ENCODE measurements at regions not wholly inside any gene's neighbourhood (a gene's known extent, or its start where the extent isn't known, plus 50 kb on each side); places are given as distances from the start of the nearest gene placed in this dataset.

DNA sequence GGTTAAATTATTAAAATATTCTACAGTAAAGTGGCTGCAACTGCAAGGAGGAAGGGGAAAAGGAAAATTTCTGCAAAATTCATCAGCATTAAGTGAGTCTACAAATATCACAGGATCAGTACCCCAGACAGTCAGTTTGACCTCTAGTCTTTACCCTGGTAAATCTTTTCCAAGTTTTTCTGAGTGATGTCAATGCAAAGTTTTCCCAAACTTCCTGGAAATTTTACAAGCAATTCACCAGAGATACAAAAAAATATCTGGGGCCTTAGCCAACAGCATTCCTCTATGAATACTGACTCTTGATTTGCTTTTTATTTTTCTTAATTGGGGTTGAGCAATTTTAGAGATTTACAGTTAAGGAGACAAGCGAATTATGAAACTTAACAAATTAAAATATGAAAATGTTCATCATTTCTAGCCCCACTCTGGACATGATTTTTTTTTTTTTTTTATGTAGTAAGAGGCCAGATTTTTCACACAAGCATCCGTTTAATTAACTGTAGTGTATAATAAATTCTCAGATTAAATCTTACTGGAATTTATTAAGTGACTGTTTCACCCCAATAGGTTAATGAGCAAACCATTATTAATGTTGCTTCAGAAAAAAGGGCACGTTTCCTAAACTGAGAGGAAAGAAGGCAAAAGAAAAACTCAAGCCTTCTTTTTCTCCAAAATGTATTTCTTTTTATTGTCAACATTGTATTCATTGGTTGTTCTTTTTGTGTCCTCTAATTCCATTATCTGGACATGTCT, 539.5 kb upstream of the FZD8 start:
- no peak for TF ChIP-seq CTCF (IDR thresholded peaks at IDR 0.05)
- peak overlapping the region; percentile 35 to 44 for H3K27ac ChIP-seq
- H3K4me3 ChIP-seq: peak overlapping the region; percentile 54
- DNase-seq (ENCODE audit: low spot score): no peak

- DNase-seq (ENCODE audit: low spot score): no peak
- TF ChIP-seq CTCF (IDR thresholded peaks at IDR 0.05): no peak
- Histone ChIP-seq H3K27ac (no peak overlapping the region), H3K4me3 (no peak overlapping the region)
Measured at GRCh38 chr10:36178616-36179015, 536.5 kb upstream of the FZD8 start.

DNA sequence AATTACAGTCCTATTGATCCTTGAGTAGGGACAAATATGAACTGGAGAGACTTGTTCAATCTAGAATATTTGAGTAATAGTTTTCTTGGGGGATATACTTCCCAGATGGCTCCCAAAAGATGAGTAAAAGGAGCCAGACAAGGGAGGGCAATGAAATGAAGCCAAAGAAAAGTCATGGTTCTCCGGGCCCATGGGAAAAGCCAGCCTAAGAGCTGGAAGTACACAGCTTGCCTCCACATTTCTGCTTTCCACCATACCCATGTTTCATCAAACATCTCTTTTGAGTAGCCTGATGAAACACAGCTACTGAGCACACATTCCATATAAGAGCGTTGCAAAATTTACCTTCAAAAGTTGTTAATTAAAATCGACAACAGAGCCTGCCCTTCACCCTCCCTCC, 535.0 kb upstream of the FZD8 start:
- H3K4me3 ChIP-seq: no peak overlapping the region
- no peak overlapping the region for H3K27ac ChIP-seq
- DNase-seq (ENCODE audit: low spot score): no peak
- no peak for TF ChIP-seq CTCF (IDR thresholded peaks at IDR 0.05)

DNA sequence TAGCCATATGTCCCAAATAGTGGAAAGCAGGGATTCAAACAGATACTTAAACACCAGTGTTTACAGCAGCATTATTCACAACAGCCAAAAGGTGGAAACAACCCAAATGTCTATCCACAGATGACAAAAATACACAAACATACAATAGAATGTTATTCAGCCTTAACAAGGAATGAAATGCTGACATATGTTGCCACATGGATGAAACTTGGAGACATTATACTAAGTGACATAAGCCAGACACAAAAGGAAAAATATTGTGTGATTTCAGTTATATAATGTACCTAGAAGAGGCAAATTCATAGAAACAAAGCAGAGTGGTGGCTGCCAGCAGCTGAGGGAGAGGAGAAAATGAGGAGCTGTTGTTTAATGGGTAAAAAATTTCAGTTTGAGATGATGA, 533.9 kb upstream of the FZD8 start:
- no peak overlapping the region for H3K27ac ChIP-seq
- no peak for DNase-seq (ENCODE audit: low spot score)
- no peak for TF ChIP-seq CTCF (IDR thresholded peaks at IDR 0.05)
- no peak overlapping the region for H3K4me3 ChIP-seq

DNA sequence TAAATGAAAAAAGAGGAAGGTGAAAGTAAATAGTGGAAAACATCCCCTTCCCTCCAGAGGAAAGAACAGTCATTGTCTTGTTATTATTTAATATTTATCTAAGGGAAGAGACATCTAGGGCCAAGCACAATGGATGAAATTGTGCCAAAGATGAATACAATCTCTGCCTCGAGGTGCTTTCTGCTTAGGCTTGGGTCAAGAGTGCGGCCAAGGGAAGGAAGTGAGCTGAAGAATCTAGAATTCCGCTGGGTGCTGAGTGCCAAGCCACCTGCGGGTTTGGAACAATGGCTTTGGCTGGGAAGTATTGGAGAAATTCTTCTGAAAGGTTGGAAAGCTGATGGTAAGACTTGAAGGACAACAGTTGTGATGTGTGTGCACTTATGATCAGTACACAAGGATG, 531.3 kb upstream of the FZD8 start:
- H3K27ac ChIP-seq: no peak overlapping the region
- H3K4me3 ChIP-seq: no peak overlapping the region
- DNase-seq (ENCODE audit: low spot score): no peak
- TF ChIP-seq CTCF (IDR thresholded peaks at IDR 0.05): no peak

DNA sequence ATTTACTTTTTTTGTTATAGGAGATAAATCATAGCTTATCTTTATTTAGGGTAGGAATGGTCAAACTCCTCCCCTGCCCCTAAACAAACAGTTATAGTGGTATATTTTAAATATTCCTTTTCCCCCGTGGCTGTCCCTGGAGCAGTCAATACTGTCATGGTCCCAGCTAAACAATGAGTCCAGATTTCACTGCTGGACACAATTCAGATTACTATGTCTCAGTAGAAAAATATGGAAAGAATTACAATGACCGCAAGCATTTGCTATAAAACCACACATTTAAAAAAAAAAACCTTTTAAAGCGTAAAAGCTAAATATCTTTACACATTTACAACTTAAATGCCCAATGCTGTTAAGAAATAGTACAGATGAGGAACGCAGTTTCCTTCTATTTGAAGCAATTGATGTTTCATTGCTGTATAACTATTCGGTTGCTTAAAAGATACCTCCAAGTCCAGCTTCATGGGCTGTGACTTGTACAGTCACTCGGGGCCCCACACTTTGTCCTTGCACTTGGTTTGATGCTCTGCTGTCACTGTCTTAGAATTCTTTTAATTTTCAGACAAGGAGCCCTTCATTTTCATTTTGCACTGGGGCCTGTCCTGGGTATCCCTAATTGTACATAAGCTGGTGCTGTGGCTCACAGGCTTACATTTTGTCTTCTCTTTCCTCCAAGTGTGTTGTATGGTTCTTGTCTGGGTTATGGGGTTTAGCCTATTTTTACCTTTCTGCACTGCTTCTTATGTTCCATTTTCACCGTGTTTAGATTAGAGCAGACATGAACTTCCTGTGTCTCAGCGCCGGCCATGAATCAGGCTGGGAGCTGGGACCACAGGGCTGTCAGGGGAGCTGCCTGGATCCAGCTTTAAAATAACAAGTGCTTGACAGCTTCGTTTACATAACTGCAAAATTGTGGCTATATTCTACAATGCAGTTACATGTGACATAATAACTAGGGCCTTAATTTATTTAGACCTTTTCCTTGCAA, 530.2 kb upstream of the FZD8 start:
- Histone ChIP-seq H3K4me3 (peak overlapping the region; percentile 40), H3K27ac (peak overlapping the region in 1 of 2 donors; percentile 55)
- no peak for TF ChIP-seq CTCF (IDR thresholded peaks at IDR 0.05)
- DNase-seq (ENCODE audit: low spot score): no peak
